Activated T-cell treated with anti-CD3 and anti-CD28 coated beads, Interleukin-2, amount 50 U/mL, for 48 hours (primary cell): ENCODE measurements at regions not wholly inside any gene's neighbourhood (a gene's known extent, or its start where the extent isn't known, plus 50 kb on each side); places are given as distances from the start of the nearest gene placed in this dataset.
A peak's percentile ranks its signal among the peaks of the same experiment; 100 is the strongest.

Experiments
- DNase-seq, 2 experiments: peaks; one replicate each; pipeline ENCODE4 v3.0.0-alpha.2; 2020

DNA sequence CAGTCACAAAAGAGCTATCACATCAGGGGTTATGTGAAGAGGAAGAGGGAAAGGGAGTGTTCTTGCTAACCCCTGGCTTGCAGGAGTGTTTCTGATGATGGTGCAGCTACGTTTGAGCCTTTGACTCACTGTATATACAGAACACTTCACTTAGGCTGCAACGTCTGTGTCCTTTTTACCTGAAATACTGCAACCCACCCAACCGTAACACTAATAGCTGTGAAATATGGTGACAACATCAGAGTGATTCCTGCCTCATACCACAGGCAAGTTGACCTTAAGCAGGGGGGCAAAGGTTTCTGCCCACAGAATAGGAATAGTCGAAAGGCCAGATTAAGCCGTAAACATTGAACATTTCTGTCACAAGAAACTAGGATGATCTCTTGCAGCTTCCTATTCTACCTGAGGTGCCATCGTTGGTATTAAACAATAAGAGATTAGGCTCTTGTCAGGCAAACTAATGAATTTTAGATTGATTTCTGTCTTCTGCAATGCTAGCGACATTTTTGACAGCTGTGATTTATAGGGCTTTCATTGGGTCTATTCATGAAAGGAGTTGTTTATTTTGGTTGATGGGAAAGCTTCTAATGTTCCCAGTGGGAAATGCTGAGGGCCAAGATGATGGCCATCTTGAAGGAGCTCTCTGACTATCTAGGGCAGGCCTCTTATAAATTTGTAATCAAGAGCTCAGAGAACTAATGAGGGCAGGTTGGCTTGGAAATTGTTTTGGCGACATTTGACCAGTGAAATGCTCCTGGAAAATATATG is 316.8 kb downstream of the PIK3C3 start:
- DNase-seq = no peak

DNA sequence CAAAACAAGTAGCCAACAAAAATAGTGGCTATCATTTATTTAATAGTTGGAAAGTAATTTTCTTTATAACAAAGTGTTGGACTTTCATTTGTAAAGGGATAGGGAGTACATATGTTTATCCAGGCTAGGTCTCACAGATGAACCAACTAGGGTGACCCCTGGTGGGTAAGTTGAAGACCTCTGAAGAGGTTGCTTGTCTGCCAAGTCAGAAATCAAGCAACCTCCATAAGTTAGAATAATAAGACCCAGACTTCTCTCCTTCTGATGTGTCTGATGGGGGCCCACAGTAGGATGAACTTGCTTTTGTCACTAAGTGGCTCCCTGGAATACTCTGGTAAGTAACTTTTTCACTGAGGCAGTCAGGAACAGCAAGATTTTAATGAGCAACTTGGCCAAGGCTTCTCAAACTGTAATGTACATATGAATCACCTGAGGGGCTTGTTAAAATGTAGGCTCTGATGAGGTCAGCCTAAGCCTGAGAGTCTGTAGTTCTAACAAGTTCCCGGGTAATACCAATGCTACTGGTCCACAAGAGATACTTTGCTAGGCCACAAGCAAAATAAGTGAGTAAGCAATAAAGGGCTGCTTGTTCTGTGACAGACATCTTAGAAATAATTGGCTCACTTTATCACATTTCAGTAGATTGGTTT is 319.6 kb downstream of the PIK3C3 start:
- no peak for DNase-seq

DNA sequence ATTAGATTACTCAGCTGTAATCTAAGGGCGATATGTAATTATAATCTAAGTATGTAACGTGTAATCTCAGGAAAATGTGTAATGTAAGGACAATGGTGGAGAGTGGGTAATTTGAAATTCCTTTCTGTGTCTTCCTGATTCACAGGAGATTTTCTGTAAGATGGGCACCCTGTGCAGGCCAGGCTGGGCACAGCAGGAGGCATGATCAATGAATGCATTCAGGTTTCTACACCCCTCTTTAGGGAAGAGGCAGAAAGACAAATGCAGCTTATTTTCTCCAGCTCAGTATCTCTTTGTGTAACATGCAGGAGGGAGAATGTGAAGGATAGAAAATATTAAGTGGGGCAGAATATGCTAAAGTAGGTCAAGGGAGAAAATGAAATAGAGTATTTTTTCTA is 320.1 kb downstream of the PIK3C3 start:
- DNase-seq = no peak

DNA sequence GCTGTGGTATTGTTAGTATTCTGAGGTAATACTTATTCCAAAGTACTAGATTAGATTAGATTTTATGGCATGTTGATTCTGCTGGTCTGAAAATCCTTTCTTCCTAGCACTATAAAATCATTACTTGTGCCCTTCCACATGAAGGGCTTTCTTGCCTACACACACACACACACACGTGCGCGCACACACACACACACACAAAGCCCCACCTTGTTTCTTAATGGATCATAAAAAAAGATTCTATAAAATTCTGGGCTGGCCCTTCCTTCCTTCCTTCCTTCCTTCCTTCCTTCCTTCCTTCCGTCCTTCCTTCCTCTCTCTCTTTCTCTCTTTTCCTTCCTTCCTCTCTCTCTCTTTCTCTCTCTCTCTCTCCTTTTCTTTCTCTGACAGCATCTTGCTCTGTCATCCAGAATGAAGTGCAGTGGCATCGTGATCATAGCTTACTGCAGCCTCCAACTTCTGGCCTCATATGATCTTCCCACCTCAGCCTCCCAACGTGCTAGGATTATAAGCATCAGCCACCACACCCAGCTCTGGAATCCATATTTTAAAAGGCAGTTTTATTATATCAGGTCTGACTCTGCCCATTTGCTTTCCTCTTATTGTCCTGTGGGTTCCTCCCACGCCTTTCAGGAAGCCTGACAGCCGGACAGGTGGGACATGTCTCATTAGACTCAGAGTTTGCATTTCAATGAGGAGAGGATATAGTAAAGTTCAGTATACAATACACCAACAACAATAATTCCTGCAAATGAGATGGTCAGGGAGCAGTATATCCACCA is 321.1 kb downstream of the PIK3C3 start:
- no peak for DNase-seq

DNA sequence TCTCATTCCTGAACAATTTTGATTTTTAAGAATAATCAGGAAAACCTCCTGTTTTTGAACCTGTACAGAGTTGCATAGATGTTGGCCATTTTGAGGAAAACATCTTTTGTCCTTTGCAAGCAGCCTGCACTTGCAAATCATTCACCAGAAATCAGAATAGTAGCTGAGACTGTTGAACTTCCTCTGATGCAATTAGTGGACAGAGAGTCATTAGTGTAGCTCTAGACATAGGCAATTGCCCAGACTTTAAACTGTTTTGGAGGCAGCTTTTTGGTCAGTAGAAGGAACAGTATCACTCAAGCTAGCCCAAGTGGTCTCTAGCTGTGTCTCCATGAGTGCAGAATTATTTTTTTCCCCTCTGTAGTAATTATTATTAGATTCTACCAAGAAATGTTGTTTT is 326.1 kb downstream of the PIK3C3 start:
- no peak for DNase-seq

DNA sequence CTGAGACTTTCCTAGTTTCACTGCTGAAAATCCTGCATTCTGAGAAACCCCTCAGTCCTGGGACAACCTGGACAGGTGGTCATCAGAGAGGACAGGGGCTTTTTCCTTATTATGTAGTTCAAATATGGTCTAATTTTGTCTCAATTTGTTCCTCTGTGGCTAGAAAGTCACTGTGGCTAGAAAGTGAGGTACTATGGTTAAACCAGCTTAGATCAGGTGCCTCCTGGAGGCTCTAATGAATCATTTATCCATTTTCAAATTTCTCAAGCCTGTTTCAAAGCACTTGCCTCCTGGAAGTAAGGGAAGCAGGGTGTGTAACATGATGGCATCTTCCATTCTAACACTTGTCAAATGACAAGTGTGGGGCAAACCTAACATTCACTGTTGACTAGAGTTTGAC is 326.8 kb downstream of the PIK3C3 start:
- no peak for DNase-seq

DNA sequence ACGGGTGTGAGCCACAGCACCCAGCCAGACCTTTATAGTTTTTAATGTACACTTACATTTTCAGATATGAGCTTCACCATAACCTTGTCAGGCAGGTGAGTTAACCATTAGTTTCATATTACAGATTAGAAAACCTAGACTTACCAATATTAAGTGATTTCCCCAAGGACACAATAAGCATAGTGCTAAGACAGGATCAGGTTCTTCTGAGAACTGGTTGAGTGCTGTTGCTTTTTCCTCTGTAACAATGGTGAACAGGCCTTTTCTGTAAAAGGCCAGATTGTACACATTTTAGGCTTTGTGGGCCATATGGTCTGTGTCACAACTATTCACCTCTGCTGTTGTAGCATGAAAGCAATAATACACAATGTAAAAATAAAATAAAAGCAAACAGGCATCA is 332.0 kb downstream of the PIK3C3 start:
- no peak for DNase-seq

DNA sequence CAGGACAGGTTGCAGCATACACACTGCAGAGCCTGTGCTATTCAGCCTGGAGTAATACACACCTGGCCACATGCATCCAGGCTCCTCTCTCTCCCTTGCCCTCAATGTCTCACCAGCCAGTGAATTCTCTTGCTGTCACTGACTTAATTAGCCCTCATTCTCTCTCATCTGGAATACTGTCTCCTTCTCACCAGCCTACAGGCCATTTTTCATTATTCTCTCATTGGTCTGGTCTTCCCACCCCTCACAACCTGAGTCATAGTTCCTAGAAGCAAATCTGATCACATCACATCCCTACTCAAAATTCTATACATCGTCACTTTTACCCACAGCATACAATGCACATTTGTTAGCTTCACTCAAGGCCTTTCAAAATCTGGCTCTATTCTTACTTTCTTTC is 333.1 kb downstream of the PIK3C3 start:
- no peak for DNase-seq

DNA sequence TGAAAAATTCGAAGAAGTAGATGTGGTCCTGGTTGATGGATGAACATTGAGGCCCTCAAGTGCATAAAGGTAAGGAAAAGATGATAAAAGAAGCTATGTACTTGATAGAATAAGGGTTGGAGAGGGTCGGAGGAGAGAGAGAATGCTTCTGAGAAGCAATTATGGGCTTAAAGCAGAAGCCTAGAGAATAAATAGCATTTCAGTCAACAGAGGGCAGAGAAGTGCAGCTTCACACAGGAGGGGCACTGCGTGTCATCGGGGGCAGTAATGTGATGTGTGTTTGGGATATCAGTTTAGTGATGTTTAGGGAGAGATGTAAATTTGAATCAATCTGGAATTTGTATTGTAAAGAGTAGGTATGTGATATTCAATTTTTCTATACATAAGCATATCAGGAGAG is 334.5 kb downstream of the PIK3C3 start:
- no peak for DNase-seq

DNA sequence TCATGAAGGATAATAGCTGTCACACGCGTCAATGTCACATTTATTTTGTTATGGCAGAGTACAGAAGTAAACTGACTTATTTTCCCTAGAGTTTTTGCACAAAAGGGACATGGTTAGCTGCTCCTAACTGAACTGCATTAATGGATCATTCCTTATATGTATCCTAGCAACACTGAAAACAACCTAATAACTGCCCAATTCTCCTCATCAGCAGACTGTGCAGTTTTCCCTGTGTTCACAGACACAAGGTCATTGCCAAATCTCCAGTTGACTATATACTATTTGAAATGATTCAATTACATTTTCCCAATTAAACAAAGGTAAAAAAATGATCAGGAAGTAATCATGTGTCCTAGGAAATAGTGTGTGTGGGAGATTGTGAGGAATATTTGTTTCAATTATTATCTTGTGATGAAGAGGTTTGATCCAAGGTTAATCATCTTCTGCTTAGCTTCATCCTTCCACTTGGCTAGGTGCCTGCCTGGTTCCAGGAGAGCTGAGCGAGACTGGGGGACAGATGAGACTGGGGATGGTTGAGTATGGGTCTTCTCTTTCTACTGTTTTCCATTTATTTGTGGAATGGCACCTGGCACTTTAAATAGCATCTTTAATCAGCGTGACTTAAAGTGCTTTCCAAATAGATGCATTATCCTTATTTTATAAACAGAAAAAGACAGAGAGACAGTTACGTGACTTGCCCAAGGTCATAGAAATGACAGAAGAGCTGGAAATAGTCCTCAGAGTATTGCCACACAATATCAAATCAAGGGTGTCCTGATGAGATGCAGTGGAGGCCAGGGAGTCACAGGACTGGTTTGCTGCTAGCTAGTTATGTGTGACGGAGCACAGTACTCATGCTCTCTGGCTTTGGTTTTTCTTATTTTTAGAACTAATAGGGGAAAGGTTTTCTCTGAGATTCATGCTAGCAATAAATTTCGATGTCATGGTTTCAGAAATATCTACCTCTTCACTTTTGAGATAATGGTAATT is 335.6 kb downstream of the PIK3C3 start:
- DNase-seq = no peak

DNA sequence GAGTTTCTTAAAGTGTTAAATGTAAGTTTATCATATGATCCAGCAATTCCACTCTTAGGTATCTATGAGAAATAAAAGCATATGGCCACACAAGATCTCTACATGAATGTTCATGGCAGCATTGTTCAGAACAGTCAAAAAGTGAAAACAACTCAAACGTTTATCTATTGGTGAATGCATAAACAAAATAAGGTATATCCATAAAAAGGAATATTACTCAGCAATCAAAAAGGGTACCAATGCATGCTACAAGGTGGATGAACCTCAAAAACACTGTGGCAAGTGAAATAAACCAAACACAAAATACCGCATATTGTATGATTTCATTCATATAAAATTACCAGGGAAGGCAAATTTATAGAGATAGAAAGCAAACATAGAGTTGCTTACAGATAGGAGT is 337.6 kb downstream of the PIK3C3 start:
- no peak for DNase-seq

DNA sequence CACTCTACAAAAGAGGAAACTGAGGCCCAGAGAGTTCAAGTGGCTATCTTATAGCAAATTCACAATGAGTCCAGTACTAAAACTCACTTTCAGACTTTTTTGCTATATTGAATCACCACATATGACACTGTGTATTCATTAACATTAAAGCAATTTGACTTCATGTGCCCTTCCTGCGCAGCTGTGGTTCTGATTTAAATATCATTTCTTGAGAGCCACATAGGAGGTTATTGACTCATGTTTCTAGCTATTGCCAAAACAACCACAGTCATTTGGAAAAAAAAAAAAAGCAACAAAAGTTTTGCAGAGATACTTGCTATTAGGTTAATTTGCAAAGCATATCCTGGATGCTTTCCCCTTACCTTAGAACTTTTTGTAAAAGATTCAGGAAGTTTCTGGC is 341.2 kb downstream of the PIK3C3 start:
- DNase-seq = no peak

DNA sequence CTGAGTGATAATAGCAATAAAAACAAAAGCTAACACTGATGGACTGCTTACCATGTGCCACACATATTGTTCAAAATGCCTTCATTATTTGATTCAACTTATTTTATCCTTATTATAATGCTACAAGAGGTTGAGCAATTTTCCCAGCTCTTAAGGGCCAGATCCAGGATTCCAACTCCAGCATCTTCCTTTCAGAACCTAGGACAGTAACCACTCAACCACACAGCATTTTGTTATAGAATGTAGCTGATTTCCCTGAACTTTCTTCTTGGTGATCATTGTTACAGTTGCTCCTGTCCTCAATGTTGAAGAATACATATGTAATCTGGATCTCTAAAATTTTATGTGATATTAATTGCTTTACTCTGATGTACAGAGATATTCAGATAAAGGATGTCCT is 341.7 kb downstream of the PIK3C3 start:
- no peak for DNase-seq

DNA sequence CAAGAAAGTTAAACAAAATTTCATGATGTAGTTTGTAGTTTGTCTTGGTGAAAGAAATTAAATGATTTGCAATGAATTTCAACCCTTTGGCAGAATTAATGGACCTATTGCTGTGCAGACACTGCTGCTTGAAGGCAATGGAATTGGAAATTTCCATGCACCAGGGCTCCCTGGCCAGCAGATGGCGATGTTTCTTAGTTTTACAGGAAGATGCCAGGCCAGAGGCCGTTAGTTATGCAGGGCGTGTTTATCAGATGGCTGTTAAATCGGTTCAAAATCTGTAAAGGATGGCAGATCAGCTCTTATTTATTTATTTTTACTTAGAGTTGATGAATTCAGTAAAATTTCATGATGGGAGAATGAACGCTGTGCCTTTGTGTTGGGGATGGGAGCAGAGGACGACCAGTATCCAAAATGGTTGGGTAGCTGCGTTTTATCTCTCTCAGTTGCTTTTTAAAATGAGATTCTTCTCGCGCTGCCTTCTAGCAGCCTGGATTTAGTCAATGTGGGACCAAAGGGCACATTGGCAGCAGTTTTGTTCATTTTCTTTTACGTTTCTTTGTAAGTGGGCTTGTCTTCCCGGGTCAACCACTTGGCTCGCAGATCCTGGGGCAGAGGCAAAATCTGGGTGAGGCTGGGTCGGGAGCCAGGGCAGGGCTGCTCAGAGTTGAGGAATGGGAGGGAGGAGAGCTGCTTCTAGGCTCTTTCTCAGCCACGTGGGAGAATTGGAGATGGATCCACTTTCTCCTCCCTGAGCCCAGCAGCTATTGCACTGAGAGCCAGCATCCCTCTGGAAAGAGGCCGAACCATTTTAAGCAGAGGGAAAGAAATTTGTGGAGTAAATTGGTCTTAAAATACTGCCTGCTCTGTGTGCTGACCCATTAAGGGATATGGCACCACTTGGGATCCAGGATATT is 344.0 kb downstream of the PIK3C3 start:
- DNase-seq = peak; percentile 63 to 72

DNA sequence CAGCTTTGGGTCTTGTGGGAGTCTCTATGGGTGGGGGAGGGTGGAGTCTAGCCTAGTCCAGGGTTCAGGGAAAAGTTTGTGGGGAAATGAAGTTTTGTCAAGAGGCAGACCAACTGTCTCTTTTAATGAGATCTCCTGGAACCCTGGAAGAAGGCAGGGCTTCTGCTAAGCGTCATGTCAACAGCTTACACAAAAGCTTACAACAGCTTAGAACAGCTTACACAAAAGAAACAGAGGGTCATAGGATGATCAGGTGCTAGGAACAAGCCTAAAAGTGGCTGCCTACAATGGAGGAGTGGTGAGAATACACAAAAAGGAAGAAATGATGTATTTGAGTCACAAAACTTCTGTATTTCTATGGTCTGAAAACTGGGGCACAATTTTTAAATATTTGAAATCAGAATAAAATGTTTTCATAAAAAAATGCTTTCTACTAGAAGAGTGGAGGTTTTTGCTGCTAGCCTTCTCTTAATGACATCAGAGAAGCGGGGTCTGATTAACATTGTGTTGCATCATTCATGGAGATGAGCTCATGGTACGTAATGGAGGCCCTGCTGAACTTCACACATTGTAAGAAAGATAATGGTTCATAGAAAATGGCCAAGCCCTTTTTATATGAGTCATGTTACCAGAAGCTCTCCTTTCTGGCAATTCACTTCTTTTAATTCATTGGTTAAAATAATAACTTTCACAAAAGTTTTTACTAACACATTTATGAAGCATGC is 351.0 kb downstream of the PIK3C3 start:
- DNase-seq = no peak

DNA sequence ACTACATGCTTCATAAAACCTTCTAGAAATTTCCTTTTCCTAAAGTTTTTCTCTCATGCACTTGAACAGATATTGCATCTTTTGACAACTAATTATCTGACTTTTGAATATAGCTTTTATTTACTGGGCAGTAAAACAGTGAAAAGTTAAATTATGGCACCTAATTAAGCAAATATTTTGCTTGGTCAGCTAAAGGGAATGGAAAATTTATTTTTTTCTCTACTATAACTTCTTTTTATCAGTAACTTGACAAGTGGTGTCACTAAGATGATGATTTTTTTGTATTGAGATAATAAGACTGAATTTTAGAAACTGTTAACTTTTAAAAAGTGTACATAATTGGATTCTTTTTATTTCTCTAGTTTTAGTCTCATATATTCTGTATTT is 351.6 kb downstream of the PIK3C3 start:
- DNase-seq = no peak

DNA sequence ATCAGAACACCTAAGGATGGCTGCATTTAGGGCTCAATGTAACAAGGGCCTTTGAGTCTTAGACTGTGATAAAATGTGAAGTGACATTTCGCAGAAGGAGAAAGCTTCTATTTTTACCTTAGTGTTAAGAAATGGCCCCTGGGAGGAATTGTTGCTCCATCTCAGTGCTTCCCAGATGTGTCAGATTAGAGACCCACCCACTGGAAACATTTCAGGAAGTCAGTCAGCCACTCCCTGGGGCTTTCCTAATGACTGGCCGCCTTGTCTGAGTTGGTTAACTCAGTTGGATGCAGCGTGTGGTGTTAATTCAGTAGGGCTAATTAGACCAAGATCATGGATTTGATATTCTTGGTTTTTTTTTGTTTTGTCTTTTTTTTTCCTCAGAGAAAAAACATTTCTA is 355.9 kb downstream of the PIK3C3 start:
- DNase-seq = no peak

DNA sequence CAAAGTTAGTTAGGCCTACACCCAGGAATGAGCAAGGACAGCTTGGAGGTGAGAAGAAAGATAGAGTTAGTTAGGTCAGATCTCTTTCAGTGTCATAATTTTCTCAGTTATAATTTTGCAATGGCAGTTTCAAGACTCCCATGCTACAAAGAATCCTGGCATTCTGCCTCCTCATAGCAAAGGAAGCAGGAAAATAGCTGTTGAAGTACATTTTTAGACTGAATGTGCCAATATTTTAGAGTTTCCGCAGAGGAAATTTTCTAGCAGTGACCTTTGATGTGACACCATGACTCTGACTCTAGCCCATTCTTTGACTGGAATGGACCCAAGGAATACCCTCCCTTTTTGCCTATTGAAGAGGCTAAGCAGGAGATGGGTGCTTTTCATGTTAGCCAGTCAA is 371.7 kb downstream of the PIK3C3 start:
- DNase-seq = no peak

DNA sequence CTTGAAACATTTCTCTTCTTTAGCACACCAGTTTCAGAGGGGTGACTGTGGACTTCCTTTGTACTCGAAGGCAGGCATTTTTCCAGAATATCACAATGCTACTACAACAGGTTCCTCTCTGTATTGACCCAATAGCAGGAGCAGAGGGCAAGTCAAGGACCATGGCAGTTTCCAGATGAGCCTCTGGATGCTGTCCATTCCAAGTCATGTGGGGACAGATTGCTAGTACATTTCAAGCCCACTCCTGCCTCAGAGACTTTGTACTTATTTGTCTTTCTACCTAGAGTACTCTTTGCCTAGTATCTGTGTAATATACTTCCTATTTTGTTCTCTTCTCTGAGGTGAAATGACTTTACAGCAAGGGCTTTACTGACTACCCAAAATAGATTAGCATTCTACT is 373.9 kb downstream of the PIK3C3 start:
- DNase-seq = no peak

DNA sequence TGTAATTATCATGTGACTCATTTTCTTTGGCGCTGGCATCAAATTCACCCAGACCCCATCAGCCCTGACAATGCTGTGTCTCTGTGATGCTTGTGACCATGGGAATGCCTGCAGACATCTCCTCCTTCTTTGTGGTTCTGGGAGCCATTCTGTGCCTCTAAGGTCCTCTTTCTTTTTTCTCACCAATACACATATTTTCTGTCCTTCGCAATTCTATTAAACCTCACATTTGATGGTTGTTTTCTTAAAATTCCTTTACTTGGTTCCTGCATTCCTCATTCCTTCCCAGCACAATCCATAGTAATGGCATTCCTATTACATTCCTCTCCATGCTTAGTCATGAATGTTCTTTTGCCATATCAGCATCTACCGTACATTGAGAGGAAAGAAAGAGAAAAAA is 375.3 kb downstream of the PIK3C3 start:
- DNase-seq = no peak

DNA sequence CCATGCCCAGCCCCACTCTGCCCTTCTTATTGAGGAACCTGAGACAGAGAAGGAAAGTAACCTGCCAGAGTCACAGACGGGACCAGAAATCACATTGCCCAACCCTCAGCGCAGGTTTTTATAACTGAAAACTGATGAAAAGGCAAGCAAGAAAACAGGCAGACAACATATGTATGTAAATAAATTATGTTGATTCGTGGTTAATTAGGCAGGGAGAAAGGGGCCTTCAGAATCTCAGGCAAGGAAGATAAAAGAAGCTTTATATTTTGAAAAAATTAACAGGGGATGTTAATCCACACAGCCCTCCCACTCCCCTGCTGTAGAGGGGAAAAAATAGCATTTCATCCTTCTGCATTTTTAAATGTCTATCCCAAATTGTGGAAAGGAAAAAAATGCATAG is 378.5 kb downstream of the PIK3C3 start:
- DNase-seq = no peak
